ENCODE measurements at regions not wholly inside any gene's neighbourhood (a gene's known extent, or its start where the extent isn't known, plus 50 kb on each side); places are given as distances from the start of the nearest gene placed in this dataset.
"Not testable (repeated sequence)": the region's sequence is repeated elsewhere in the genome, so short reads cannot be mapped to it uniquely, and the experiment has no call there.

DNA sequence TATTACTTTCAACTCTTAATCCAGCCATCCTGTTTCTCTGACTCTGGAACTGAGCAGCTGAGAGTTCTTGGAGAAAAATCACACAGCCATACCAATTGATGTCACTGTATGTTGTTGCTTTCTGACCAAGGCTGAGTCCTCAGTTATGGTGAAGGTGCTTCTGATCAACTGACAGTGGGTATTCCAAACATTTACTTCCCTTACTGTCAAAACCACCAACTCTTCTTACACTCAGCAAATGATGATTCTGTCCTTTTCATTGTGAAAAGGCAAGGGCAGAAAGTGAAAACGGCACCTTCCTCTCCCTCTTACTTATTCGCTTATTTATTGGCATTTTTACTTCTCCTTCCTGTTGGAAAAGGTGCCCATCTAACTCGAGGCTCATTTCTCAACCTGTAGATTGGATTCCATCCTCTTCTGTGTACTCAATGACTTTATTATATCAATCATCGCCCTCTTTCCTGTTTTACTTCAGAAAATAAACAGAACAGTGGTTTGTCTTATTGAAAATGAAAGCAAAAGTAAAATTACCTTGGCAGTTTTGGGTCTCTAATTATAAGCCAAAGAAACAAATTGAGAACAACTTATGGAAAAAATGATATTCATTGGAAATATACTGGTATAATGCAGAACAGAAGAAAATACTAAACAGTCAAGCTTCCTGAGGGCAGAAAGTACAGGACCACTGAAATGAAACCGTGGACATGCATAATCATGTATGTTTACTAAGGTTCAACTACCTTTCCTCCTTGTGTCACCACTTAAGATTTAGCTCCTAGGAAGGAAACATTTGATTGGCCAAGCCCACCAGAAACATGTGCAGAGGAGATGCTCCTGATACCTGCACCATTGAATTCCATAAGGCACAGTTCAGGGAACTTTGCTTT, 104.5 kb upstream of the CHD1 start:
- Histone ChIP-seq H2AFZ (peak overlapping the region; percentile 28), H3K4me1 (no peaks in the 10 kb centered on the region), H3K36me3 (ENCODE audit: control insufficient read depth, insufficient read depth, low read length) (no peaks in the 10 kb centered on the region), H3K27ac (peak overlapping the region; percentile 5), H3K79me2 (no peaks in the 10 kb centered on the region), H3K4me2 (ENCODE audit: low read length) (peak overlapping the region; percentile 29), H3K27me3 (ENCODE audit: control insufficient read depth, insufficient read depth, low read length) (no peaks in the 10 kb centered on the region), H3K9me3 (ENCODE audit: control insufficient read depth, low read length) (no peaks in the 10 kb centered on the region), H3K4me3 (ENCODE audit: low read depth, low read length) (no peak overlapping the region), H3K9ac (no peak overlapping the region)
- TF ChIP-seq, protein P1, sequence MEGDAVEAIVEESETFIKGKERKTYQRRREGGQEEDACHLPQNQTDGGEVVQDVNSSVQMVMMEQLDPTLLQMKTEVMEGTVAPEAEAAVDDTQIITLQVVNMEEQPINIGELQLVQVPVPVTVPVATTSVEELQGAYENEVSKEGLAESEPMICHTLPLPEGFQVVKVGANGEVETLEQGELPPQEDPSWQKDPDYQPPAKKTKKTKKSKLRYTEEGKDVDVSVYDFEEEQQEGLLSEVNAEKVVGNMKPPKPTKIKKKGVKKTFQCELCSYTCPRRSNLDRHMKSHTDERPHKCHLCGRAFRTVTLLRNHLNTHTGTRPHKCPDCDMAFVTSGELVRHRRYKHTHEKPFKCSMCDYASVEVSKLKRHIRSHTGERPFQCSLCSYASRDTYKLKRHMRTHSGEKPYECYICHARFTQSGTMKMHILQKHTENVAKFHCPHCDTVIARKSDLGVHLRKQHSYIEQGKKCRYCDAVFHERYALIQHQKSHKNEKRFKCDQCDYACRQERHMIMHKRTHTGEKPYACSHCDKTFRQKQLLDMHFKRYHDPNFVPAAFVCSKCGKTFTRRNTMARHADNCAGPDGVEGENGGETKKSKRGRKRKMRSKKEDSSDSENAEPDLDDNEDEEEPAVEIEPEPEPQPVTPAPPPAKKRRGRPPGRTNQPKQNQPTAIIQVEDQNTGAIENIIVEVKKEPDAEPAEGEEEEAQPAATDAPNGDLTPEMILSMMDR (IDR thresholded peaks at IDR 0.05), result no peak

DNA sequence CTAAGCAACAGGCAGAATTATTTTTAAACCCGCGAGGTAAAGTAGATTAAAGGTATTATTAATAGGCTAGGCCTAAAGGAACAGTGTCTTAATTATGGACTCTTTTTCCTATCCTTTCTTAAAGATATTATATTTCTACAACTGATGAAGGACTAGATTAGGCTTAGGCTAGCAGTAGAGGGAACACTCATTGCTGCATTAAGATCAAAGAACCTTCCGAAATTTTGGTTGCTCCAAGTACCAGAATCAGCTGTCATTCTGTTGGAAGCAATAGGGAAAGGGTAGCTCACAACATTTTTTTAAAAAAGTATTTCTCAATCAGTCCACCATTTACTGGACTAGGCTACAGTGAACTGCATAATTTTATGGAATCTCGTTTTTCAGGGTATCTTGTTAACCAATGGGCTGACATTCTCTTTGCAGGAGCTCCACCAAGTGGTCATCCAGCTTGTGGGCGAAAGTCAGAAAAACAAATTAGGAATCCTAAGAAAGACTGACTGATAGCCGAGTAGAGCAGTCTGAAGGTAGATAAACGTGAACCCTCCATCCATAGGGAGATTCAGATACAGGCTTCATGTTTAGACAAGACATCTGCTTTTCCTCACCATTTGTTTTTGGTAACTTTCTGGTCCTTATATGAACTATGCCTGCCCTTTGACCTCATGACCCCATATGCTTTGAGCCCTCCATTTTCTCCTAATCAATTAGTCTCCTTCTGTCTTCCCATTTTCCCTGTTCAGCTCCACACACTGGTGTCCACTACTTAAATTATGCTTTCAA, 103.6 kb upstream of the CHD1 start:
- Histone ChIP-seq H3K4me2 (ENCODE audit: low read length) (peak overlapping the region; percentile 29), H3K4me1 (no peaks in the 10 kb centered on the region), H3K9ac (no peak overlapping the region), H3K9me3 (ENCODE audit: control insufficient read depth, low read length) (no peaks in the 10 kb centered on the region), H3K27ac (no peak overlapping the region), H3K4me3 (ENCODE audit: low read depth, low read length) (no peak overlapping the region), H3K79me2 (no peaks in the 10 kb centered on the region), H3K36me3 (ENCODE audit: control insufficient read depth, insufficient read depth, low read length) (no peaks in the 10 kb centered on the region), H3K27me3 (ENCODE audit: control insufficient read depth, insufficient read depth, low read length) (no peaks in the 10 kb centered on the region), H2AFZ (peak overlapping the region; percentile 28)
- TF ChIP-seq, protein P1 (IDR thresholded peaks at IDR 0.05), result peak; percentile 85

DNA sequence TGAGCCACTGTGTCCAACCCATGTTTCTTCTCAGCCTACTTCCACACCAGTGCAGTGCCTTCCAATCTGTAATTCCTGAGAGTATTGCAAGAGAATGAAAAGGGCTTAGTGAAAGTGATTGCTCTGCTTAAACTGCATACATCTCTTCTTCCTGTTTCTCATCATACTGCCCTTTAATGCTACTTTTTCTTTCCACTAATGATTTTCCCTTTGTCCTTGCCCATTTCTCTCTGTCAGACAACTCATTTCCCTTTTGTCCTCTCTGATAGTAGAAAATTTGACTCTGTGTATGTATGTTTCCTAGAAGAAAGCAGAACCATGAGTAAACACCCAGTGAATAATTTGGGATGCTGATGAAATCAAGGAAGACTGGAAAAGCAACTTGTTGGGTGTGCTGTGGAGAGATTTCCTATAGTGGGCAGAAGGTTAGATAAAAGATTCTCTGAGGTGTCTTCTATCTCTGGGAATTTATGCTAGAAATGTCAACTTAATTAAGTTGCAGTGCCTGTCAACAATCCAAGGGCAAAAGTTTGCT, 102.2 kb upstream of the CHD1 start:
- Histone ChIP-seq H3K79me2 (no peaks in the 10 kb centered on the region), H3K4me1 (no peaks in the 10 kb centered on the region), H3K27me3 (ENCODE audit: control insufficient read depth, insufficient read depth, low read length) (no peaks in the 10 kb centered on the region), H3K36me3 (ENCODE audit: control insufficient read depth, insufficient read depth, low read length) (no peaks in the 10 kb centered on the region), H3K9me3 (ENCODE audit: control insufficient read depth, low read length) (no peaks in the 10 kb centered on the region), H3K27ac (no peak overlapping the region), H3K4me3 (ENCODE audit: low read depth, low read length) (no peak overlapping the region), H2AFZ (no peak overlapping the region), H3K9ac (no peak overlapping the region), H3K4me2 (ENCODE audit: low read length) (no peak overlapping the region)
- TF ChIP-seq, protein P1 (IDR thresholded peaks at IDR 0.05), result no peak

DNA sequence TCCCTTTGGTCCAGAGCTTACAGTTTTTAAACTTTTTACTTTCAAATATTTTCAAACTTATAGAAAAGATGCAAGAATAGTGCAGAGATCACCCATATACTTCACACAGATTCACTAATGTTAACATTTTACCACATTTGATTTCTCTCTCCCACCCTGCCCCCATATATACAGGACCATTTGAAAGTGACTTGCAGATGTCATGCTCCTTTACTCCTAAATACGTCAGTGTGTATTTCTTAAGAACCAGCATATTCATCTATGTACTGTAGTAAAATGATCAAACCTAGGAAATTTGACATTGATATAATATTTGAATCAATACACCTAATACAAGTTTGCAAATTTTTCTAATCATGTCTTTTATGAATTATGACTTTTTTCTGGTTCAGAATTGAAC, 100.4 kb upstream of the CHD1 start:
- Histone ChIP-seq H3K9ac (no peak overlapping the region), H3K4me3 (ENCODE audit: low read depth, low read length) (no peak overlapping the region), H2AFZ (no peak overlapping the region), H3K79me2 (no peaks in the 10 kb centered on the region), H3K27ac (no peak overlapping the region), H3K4me2 (ENCODE audit: low read length) (no peak overlapping the region), H3K36me3 (ENCODE audit: control insufficient read depth, insufficient read depth, low read length) (no peaks in the 10 kb centered on the region), H3K27me3 (ENCODE audit: control insufficient read depth, insufficient read depth, low read length) (no peaks in the 10 kb centered on the region), H3K9me3 (ENCODE audit: control insufficient read depth, low read length) (no peaks in the 10 kb centered on the region), H3K4me1 (no peaks in the 10 kb centered on the region)
- TF ChIP-seq, protein P1 (IDR thresholded peaks at IDR 0.05), result no peak

DNA sequence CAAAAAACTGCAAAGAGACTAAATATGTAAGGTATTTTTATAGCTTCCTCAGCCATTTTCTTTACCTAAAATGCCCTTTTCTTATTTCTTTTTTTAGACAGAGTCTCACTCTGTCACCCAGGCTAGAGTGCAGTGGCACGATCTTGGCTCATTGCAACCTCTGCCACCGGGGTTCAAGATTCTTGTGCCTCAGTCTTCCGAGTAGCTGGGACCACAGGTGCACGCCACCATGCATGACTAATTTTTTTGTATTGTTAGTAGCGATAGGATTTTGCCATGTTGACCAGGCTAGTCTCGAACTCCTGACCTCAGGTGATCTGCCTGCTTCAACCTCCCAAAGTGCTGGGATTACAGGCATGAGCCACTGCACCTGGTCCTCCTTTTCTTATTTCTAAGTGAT, 99.4 kb upstream of the CHD1 start:
- H3K9me3 ChIP-seq (ENCODE audit: control insufficient read depth, low read length); H3K4me3 ChIP-seq (ENCODE audit: low read depth, low read length); H3K36me3 ChIP-seq (ENCODE audit: control insufficient read depth, insufficient read depth, low read length); H3K4me1 ChIP-seq; H3K27me3 ChIP-seq (ENCODE audit: control insufficient read depth, insufficient read depth, low read length); H3K79me2 ChIP-seq; H2AFZ ChIP-seq; H3K4me2 ChIP-seq (ENCODE audit: low read length); H3K9ac ChIP-seq; H3K27ac ChIP-seq: not testable (repeated sequence)
